SK-N-SH (cell line): ENCODE measurements at regions not wholly inside any gene's neighbourhood (a gene's known extent, or its start where the extent isn't known, plus 50 kb on each side); places are given as distances from the start of the nearest gene placed in this dataset.
"Not testable (repeated sequence)": the region's sequence is repeated elsewhere in the genome, so short reads cannot be mapped to it uniquely, and the experiment has no call there.

Experiments used
- CTCF ChIA-PET: fragments of 300-600, 350-600 bp; formaldehyde crosslinking; extraction: SDS; loops from one replicate; lab custom pipeline; 2021; lab: Yijun Ruan, JAX
- POLR2A ChIA-PET: fragments of 350-600 bp; sonication (Branson Sonifier 250); formaldehyde crosslinking; extraction: SDS; loops from one replicate; lab custom pipeline; 2020; ENCODE audit warnings: antibody characterized with exemption, inconsistent platforms; lab: Yijun Ruan, JAX
- DNase-seq: peaks from one replicate; pipeline ENCODE4 v3.0.0; 2012
- H2AFZ ChIP-seq: fragments of 200-600 bp; sonication (generic); 2 replicates; pipeline ENCODE4 v1.8.1; 2016; ENCODE audit warnings: antibody characterized with exemption, mild to moderate bottlenecking, low read depth
- H3F3A ChIP-seq: fragments of 200-600 bp; sonication (generic); replicated peaks from 2 replicates; pipeline ENCODE3; 2016; ENCODE audit warnings: antibody characterized with exemption, mild to moderate bottlenecking; ENCODE audit not compliant: insufficient read depth
- H3K27ac ChIP-seq, 2 experiments: fragments of 200-500 bp in 1 of 2; fragments of 200-600 bp in 1 of 2; sonication (Bioruptor generic) in 1 of 2; sonication (generic), shearing (Covaris generic) in 1 of 2; 2 replicates each; pipeline versions ENCODE4 v1.5.1 to v1.6.1; 2014 to 2016; ENCODE audit warnings: low read depth in 2 of 2, inconsistent platforms in 1 of 2, low read length in 1 of 2, mild to moderate bottlenecking in 1 of 2, mixed read lengths in 1 of 2
- H3K27me3 ChIP-seq: fragments of 200-600 bp; sonication (generic), shearing (Covaris generic); 2 replicates; pipeline ENCODE4 v1.6.1; 2016; ENCODE audit warnings: mixed run types; ENCODE audit not compliant: insufficient read depth
- H3K36me3 ChIP-seq, 2 experiments: fragments of 200-500 bp in 1 of 2; fragments of 200-600 bp in 1 of 2; sonication (Bioruptor generic) in 1 of 2; sonication (generic) in 1 of 2; replicated peaks in 1 of 2; 2 replicates each; pipeline versions ENCODE3 to v1.5.1; 2014 to 2016; ENCODE audit warnings: low read length in 1 of 2, mild to moderate bottlenecking in 1 of 2; ENCODE audit not compliant: insufficient read depth in 2 of 2, control insufficient read depth in 1 of 2
- H3K4me1 ChIP-seq, 2 experiments: fragments of 200-500 bp in 1 of 2; fragments of 200-600 bp in 1 of 2; sonication (Bioruptor generic) in 1 of 2; sonication (generic), shearing (Covaris generic) in 1 of 2; 2 replicates each; pipeline versions ENCODE4 v1.5.1 to v1.6.1; 2014 to 2016; ENCODE audit warnings: low read depth in 1 of 2, low read length in 1 of 2, mixed run types in 1 of 2; ENCODE audit not compliant: insufficient read depth in 2 of 2, control insufficient read depth in 1 of 2
- H3K4me2 ChIP-seq: fragments of 200-600 bp; sonication (generic), shearing (Covaris generic); 2 replicates; pipeline ENCODE4 v1.6.1; 2017; ENCODE audit warnings: mixed run types
- H3K4me3 ChIP-seq, 2 experiments: fragments of 200-500 bp in 1 of 2; fragments of 200-600 bp in 1 of 2; sonication (Bioruptor generic) in 1 of 2; sonication (generic), shearing (Covaris generic) in 1 of 2; 2 replicates each; pipeline versions ENCODE4 v1.5.1 to v1.8.1; 2014 to 2016; ENCODE audit warnings: low read depth in 2 of 2, inconsistent platforms in 1 of 2, low read length in 1 of 2, mild to moderate bottlenecking in 1 of 2, mixed read lengths in 1 of 2, moderate library complexity in 1 of 2
- H3K79me2 ChIP-seq: fragments of 200-600 bp; sonication (generic); 2 replicates; pipeline ENCODE4 v1.8.1; 2017; ENCODE audit warnings: mild to moderate bottlenecking; ENCODE audit not compliant: insufficient read depth
- H3K9ac ChIP-seq: fragments of 200-600 bp; sonication (generic); 2 replicates; pipeline ENCODE4 v1.6.1; 2017; ENCODE audit warnings: mixed run types
- H3K9me2 ChIP-seq: fragments of 200-600 bp; sonication (generic); 2 replicates; pipeline ENCODE4 v1.6.1; 2017; ENCODE audit warnings: mixed run types
- H3K9me3 ChIP-seq: fragments of 200-600 bp; sonication (generic); 2 replicates; pipeline ENCODE4 v1.6.1; 2017; ENCODE audit warnings: mixed run types, mild to moderate bottlenecking, moderate library complexity
- H4K20me1 ChIP-seq: fragments of 200-600 bp; sonication (generic); 2 replicates; pipeline ENCODE4 v1.6.1; 2017; ENCODE audit warnings: mild to moderate bottlenecking, mixed run types; ENCODE audit not compliant: insufficient read depth
- ELF1 ChIP-seq: IDR thresholded peaks from 2 replicates; pipeline ENCODE4 v1.4.0; 2012
- GABPA ChIP-seq: IDR thresholded peaks from 2 replicates; pipeline ENCODE4 v1.4.0; 2012; ENCODE audit warnings: low read depth, mild to moderate bottlenecking
- MEF2A ChIP-seq: IDR thresholded peaks from 2 replicates; pipeline ENCODE4 v1.4.0; 2012; ENCODE audit warnings: low read depth, borderline replicate concordance
- MXI1 ChIP-seq: IDR thresholded peaks from 2 replicates; pipeline ENCODE4 v1.6.1; 2012; ENCODE audit warnings: mild to moderate bottlenecking, low read depth, low read length, improper control_type of control experiment
- PBX3 ChIP-seq: IDR thresholded peaks from 2 replicates; pipeline ENCODE4; 2012
- RAD21 ChIP-seq: IDR thresholded peaks from 2 replicates; pipeline ENCODE4 v1.6.1; 2012; ENCODE audit warnings: mild to moderate bottlenecking, low read length
- SIN3A ChIP-seq: IDR thresholded peaks from 2 replicates; pipeline ENCODE4 v1.6.1; 2012; ENCODE audit warnings: low read depth, mild to moderate bottlenecking, low read length, moderate library complexity, borderline replicate concordance
- WGBS: methylation state at CpG from one replicate; pipeline ENCODE4 v1.1.6; 2017; ENCODE audit warnings: low lambda C conversion rate; 5-methylcytosine and 5-hydroxymethylcytosine counted together

- ChIA-PET CTCF (no interaction called here), POLR2A (no interaction called here)
- H3K9ac ChIP-seq = no peak overlapping the region
- TF ChIP-seq GABPA (peak; percentile 57; the same call in 1 of the 2 replicates), ELF1 (no peak), PBX3 (no peak)
- 27% methylated on average over 15 of the region's 16 CpGs for WGBS
- H3K9me2 ChIP-seq = no peaks in the 10 kb centered on the region
- H3K27ac ChIP-seq = peak overlapping the region in 1 of 2 experiments; percentile 7; a peak in 1 of 4 replicates
- H3K79me2 ChIP-seq = no peaks in the 10 kb centered on the region
- H3K9me3 ChIP-seq = no peaks in the 10 kb centered on the region
- DNase-seq = peak; percentile 1
- no peaks in the 10 kb centered on the region for H3F3A ChIP-seq
- no peaks in the 10 kb centered on the region for H3K4me1 ChIP-seq
- H2AFZ ChIP-seq = peak overlapping the region; percentile 92
- no peaks in the 10 kb centered on the region for H3K36me3 ChIP-seq
- peak overlapping the region; percentile 77 for H3K4me2 ChIP-seq
- no peaks in the 10 kb centered on the region for H4K20me1 ChIP-seq
- no peaks in the 10 kb centered on the region for H3K27me3 ChIP-seq
- H3K4me3 ChIP-seq = peak overlapping the region; percentile 28 to 55; a peak in 3 of 4 replicates
These were observed 602.6 kb downstream of the PYDC2 start for GRCh38 chr3:192063570-192063969.

GRCh38 chr3:192064959-192065358 is 604.0 kb downstream of the PYDC2 start:
- WGBS = 0% methylated on average over 1 of the region's 1 CpG
- Histone ChIP-seq H3K4me3 (no peak overlapping the region), H2AFZ (no peak overlapping the region), H3K27me3 (no peaks in the 10 kb centered on the region), H3K9ac (no peak overlapping the region), H3K9me2 (no peaks in the 10 kb centered on the region), H3K79me2 (no peaks in the 10 kb centered on the region), H3K4me1 (no peaks in the 10 kb centered on the region), H3K4me2 (no peak overlapping the region), H3F3A (no peaks in the 10 kb centered on the region), H3K9me3 (no peaks in the 10 kb centered on the region), H3K36me3 (no peaks in the 10 kb centered on the region), H4K20me1 (no peaks in the 10 kb centered on the region), H3K27ac (no peak overlapping the region)
- POLR2A ChIA-PET = no interaction called here
- no peak for DNase-seq
- no peak for TF ChIP-seq RAD21
- TF ChIP-seq MXI1 = no peak
- no peak for TF ChIP-seq ELF1
- no peak for TF ChIP-seq SIN3A
- TF ChIP-seq MEF2A = no peak
- CTCF ChIA-PET = no interaction called here

GRCh38 chr3:192066253-192066652 is 605.3 kb downstream of the PYDC2 start:
- H3K27ac ChIP-seq, H3K4me3 ChIP-seq, DNase-seq, H4K20me1 ChIP-seq, H3K9me3 ChIP-seq, H2AFZ ChIP-seq, H3F3A ChIP-seq, H3K79me2 ChIP-seq, H3K36me3 ChIP-seq, H3K27me3 ChIP-seq, H3K4me1 ChIP-seq, H3K4me2 ChIP-seq, H3K9me2 ChIP-seq, POLR2A ChIA-PET, CTCF ChIA-PET, H3K9ac ChIP-seq: not testable (repeated sequence)
- WGBS = 52% methylated on average over 14 of the region's 14 CpGs
